Cerebellar cortex (tissue), 1 donor: ENCODE measurements at regions not wholly inside any gene's neighbourhood (a gene's known extent, or its start where the extent isn't known, plus 50 kb on each side); places are given as distances from the start of the nearest gene placed in this dataset.

Experiments
- DNase-seq: peaks from one replicate; pipeline ENCODE4 v3.0.0-alpha.2; 2015; ENCODE audit warnings: low spot score

- no peak for DNase-seq
These were observed 551.1 kb upstream of the SORCS1 start for GRCh38 chr10:107715565-107715964.

GRCh38 chr10:107708981-107709380 is 544.5 kb upstream of the SORCS1 start:
- DNase-seq: no peak

DNA sequence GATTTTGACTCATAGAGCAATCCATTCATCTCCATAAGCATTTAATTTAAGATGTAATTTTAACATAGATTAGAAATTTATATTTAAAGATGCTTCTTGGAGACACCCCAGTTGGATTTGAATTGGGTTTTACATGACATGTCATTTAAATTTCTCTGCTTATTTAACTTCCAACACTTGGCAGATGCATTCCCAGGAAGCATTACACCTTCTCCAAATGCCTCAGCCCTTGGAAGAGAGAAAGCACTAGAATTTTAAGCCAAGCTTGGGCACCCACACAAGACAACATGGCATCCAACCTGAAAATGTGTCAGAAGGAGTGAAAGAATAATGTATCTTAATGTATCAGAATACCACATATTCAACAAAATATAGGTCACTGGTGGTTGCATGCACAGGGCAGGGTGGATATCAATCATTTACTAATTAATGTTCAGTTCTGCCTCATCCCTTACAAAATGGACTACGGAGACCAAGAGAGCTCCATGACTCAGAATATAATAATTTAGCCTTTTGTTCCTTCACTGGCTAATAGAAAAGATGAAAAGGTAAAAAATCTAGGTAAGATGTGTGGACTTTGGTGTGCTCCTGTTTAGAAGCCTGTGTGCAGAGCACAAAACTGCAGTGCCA is 541.7 kb upstream of the SORCS1 start:
- DNase-seq: no peak

DNA sequence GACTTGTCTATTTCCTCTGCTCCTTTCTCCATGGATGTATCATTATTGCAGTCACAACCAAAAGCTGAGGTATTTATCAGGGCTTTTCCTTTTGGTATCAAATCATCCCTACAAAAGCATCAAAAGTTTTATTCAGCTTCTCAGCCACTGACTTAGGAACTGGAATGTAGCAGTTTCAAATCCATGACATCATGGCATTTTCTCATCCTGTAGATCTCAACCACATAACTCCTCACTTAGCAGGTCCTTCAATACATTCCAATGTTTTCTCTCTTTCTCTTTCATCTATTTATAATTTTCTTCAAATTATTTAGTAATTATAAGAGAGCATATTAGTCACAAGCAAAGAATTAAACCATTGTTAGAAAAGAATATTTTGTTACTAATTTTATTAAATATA is 537.4 kb upstream of the SORCS1 start:
- DNase-seq: no peak

DNA sequence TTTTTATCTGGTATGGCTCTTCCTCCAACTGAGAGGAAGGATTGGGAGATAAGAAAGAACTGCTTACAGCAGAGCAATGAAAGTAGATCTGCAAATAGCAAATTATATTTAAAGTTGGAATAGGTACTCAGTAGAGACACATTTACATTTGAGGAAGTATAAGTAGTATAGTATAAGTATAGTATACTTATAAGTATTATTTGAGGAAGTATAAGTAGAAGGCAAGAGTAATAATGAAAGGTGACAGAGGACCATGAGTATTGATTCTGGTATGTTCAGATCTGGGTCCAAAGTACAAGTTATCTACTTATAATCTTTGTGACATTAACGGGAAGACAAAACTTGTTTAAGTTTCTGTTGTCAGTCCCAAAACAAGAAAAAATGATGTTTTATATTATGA is 527.6 kb upstream of the SORCS1 start:
- no peak for DNase-seq

GRCh38 chr10:107689323-107689722 is 524.8 kb upstream of the SORCS1 start:
- DNase-seq: no peak

DNA sequence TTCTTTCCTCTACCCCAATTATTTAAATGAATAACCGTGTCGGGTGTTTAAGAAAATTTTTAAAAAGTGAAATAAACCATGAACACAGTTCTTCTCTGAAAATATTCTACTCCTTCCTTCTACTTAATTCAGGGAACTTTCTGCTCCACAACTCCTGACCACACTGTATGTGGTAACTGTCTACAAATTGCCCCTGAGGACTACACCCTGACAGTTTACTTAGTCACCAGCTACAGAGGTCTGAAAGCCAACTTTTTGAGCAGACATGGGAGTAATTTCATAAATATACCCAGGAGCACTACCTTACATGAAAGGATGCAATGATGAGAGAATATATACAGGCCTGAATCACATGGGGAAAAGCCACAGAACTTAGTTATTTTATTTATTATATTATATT is 523.2 kb upstream of the SORCS1 start:
- no peak for DNase-seq

- no peak for DNase-seq
These were observed 521.6 kb upstream of the SORCS1 start for GRCh38 chr10:107686095-107686494.

GRCh38 chr10:107671960-107672359 is 507.5 kb upstream of the SORCS1 start:
- DNase-seq: no peak

DNA sequence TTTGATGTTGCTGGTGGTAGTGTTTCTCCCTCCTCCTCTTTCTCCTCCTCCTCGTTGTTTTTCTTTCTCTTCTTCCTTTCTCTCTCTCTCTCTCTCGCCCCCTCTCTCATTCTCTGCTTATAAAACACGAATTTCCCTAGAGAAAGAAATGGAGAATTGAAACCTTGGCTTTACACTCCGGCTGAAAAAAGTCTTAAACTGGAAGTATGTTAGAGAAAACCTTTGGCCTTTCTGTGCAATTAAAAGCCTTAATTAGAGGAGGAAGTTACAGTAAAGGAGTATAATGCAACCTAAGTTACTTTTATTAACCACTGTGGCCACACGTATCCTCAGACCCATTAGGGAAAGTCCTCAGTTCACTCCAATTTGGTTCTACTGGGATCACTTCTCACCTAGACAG is 501.7 kb upstream of the SORCS1 start:
- no peak for DNase-seq

DNA sequence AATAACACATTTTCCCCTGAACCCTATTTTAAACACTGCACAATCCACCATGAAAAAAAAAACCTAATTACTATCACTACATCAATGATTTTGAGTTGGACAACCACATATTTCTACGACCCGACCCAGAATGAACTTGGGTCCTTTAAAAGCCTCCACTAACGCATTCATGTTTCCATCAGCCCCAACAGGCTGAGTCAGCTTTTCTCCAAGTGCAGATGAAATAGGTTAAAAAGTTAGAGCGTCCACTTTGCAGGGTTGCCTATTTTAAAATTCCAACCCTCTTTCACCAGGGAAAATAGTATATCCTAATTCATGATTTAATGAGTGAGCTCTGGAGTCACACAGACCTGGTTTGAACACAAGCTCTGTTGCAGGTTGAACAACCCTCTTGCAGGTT is 501.0 kb upstream of the SORCS1 start:
- DNase-seq: no peak

DNA sequence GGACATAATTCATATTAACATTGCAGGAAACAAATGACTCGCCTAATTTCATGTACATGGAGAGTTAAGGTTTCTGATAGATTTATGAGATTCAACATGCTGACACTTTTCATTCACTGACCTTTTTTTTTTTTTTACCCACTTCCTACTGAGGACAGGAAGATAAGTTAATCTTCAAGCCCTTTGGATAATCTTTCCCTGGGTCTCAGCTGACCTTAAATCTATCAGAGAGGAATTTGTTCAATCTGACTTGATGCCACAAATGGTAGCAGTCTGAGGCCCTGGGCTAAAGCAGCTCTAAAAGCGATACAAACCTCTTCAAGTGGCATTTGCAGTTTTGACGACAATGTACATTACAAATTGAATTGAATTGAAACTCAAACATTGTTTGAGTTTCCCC is 493.3 kb upstream of the SORCS1 start:
- DNase-seq: no peak

DNA sequence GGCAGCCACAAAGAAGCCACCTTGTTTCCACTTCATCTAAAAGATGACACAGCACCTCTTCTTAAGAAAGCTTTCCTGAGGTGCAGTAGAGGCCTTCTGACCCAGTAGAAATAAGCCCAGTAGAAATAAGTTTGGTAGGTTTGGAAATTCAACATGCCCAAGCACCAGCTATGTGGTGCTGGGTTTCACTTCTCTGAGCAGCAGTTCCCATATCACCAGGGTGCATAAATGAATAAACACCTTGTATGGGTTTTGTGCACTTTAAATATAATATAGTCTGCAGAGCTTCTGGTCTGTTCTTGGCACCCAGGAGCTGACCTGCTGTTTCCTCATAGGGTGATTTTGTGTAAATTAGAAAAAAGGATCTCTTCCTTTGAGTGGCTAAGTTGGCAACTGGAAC is 492.4 kb upstream of the SORCS1 start:
- DNase-seq: no peak

- DNase-seq: no peak
These were observed 489.4 kb upstream of the SORCS1 start for GRCh38 chr10:107653832-107654287.

DNA sequence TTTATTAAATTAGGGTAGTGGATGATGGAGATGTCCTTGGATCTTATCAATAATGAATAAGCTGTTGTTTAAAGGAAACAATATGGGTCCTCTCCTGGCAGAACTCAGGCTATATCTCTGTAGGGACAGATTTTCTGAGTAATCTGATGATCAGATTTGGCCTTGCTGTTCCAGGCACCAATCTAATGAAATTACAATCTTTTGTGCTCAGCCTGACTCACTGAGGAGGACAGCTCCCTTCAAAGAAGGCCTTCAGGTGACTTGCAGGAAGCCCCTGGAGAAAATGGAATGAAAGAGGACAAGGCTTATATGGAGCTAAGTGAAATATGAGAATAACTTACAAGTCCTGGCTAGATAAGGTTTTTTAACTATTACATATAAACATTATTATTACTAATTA is 486.4 kb upstream of the SORCS1 start:
- no peak for DNase-seq

DNA sequence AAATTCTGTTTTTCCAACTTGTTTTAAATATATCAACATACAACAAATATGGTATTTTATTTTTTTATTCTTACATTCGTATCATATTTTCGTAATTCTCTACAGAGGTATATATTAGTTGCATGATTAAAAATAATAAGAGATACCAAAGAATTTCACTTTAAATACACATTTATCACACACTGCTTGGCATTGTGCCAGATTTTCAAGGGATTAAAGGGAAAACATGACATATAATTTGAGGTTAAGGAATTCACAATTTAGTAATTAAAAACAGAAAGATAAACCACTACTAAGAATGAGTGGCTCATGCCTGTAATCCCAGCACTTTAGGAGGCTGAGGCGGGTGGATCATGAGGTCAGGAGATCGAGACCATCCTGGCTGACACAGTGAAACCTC is 484.7 kb upstream of the SORCS1 start:
- no peak for DNase-seq

DNA sequence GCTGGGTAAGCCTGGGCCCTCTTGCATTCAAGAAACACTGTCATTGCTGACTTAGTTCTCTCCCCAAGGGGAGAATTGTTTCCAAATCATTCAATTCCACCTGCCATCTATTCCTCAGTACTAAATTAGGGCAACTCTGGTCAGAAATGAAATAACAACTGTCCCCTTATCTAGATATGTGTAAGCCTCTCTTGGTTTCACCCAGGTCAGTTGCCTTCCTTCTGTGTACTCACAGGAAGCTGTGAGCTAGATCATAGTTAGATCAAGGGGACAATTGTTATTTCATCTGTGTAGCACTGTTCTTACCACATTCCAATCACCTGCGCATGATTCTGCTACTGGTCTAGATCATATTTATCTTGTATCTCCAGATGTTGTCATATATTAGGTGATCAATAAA is 483.0 kb upstream of the SORCS1 start:
- DNase-seq: no peak

GRCh38 chr10:107631876-107632275 is 467.4 kb upstream of the SORCS1 start:
- no peak for DNase-seq

DNA sequence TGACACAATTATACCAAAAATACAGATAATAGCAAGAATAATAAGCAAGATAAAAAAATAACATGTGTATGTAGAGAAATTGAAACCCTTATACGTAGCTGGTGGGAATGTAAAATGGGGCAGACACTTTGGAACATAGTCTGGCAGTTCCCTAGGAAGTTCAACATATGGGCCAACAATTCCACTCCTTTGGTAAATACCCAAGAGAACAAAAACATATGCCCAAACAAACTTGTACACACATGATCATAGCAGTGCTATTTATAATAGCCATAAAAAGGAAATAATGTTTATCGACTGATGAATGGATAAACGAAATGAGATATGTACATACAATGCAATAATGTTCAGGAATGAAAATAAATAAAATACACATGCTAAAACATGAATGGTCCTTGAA is 462.4 kb upstream of the SORCS1 start:
- no peak for DNase-seq

- no peak for DNase-seq
These were observed 458.8 kb upstream of the SORCS1 start for GRCh38 chr10:107623292-107623691.

DNA sequence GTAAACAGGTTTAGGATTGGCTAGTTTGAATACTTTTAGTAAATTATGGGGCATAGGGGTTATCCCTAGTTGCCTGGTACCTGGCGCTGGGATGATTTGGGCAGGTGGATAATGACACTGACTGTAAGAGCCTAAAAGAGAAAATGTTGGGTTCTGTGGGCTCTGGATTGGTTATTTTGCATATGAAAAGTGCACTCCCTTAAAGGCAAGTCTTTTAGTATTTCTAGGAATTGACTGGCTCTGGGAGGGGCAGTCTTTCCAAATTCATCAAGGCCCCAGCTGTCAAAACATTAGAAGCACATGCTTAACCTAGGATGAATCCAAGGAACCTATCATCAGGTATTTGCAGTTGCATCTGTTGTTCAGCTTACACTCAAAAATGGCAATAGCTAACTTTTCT is 454.6 kb upstream of the SORCS1 start:
- DNase-seq: no peak

DNA sequence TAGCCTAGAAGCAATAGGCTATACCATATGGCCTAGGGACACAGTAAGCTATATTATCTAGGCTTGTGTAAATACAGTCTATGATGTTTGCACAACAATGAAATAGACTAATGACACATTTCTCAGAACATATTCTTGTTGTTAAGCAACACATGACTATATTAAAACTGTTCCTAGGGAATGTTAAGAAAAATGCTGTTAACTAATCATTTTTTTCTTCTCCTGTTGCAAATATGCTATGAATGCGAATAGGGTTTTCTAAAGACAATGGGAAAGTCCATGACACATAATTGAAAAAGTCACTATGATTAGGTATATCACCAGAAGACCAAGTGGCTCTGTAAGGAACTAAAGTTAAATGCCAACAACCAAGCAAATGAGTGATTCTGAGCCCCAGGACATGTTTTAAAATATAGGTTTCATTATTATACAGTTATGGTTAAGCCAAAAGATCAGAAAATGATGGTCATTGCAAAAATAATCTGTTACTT is 454.0 kb upstream of the SORCS1 start:
- DNase-seq: no peak

DNA sequence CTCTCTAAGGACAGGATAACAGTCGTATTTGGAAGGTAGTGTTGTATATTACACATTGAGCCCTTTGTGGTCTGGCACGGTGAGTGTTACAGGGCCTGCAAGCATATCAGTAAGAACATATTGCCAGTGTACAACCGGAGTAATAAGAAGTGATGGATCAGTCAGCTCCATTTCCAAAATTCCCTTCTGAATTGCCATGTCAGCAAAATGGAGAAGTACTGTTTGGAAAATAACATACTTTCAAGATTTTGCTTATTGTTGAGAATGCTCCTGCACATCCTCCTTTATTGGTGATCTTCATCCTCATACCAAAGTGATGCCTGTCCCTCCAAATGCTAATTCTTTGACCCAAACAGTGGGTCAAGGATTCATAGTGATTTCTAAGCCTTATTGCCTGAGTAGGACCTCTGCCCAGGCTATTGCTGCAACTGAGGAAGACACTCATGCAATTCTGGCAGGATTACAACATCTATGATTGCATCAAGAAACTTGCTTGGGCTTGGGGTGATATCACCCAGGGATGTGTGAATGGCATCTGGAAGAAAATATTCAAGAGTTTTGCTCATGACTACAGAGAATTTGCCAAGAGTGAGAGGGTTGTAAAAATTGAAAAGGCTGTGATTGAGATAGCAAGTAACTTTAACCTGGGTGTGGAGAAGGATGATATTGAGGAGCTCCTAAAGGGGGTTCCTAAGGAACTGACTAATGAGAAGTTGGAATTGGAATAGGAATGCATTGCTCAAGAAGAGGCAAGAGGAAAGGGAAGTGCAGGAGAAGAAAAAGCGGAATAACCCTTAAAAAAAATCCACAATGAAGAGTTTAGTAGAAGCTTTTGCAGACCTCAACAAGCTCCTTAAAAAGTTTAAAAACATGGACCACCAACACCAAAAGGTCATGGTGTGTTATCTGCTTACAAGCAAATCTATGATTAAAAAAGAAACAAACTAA is 452.2 kb upstream of the SORCS1 start:
- no peak for DNase-seq
